OCI-LY1 (cell line): ENCODE measurements at regions not wholly inside any gene's neighbourhood (a gene's known extent, or its start where the extent isn't known, plus 50 kb on each side); places are given as distances from the start of the nearest gene placed in this dataset.

Experiments used
- H2AFZ ChIP-seq: fragments of 200-600 bp; sonication (generic), shearing (Covaris generic); 2 replicates; pipeline ENCODE4 v1.6.0; 2014; ENCODE audit warnings: antibody characterized with exemption, mild to moderate bottlenecking, low read length
- H3F3A ChIP-seq: fragments of 200-600 bp; sonication (generic), shearing (Covaris generic); 2 replicates; pipeline ENCODE4 v1.6.0; 2014; ENCODE audit warnings: mild to moderate bottlenecking, antibody characterized with exemption, low read length, moderate library complexity; ENCODE audit not compliant: insufficient read depth
- H3K27ac ChIP-seq: fragments of 200-600 bp; sonication (generic); 2 replicates; pipeline ENCODE4 v1.5.1; 2014; ENCODE audit warnings: low read length, mixed run types, mild to moderate bottlenecking, low read depth; ENCODE audit not compliant: poor library complexity, severe bottlenecking
- H3K27me3 ChIP-seq: fragments of 200-600 bp; sonication (generic); 2 replicates; pipeline ENCODE4 v1.6.0; 2014; ENCODE audit warnings: antibody characterized with exemption, mild to moderate bottlenecking, low read length, moderate library complexity; ENCODE audit not compliant: insufficient read depth
- H3K36me3 ChIP-seq: fragments of 200-600 bp; sonication (generic); 2 replicates; pipeline ENCODE4 v1.6.1; 2014; ENCODE audit warnings: mild to moderate bottlenecking, antibody characterized with exemption, low read length, moderate library complexity, mixed read lengths; ENCODE audit not compliant: insufficient read depth
- H3K4me1 ChIP-seq: fragments of 200-600 bp; sonication (generic); 2 replicates; pipeline ENCODE4 v1.5.1; 2014; ENCODE audit warnings: mild to moderate bottlenecking, low read length, moderate library complexity; ENCODE audit not compliant: insufficient read depth, severe bottlenecking
- H3K4me2 ChIP-seq: fragments of 200-600 bp; sonication (generic), shearing (Covaris generic); 2 replicates; pipeline ENCODE4 v1.6.1; 2014; ENCODE audit warnings: low read length
- H3K4me3 ChIP-seq: fragments of 200-600 bp; sonication (generic); 2 replicates; pipeline ENCODE4 v1.5.1; 2014; ENCODE audit warnings: low read length, low read depth, mild to moderate bottlenecking, mixed read lengths; ENCODE audit not compliant: poor library complexity, severe bottlenecking
- H3K79me2 ChIP-seq: fragments of 200-600 bp; shearing (Covaris generic); 2 replicates; pipeline ENCODE4 v1.6.1; 2016; ENCODE audit warnings: mixed run types, low read length, mixed read lengths; ENCODE audit not compliant: insufficient read depth
- H3K9ac ChIP-seq: fragments of 200-600 bp; sonication (generic), shearing (Covaris generic); 2 replicates; pipeline ENCODE4 v1.6.1; 2014; ENCODE audit warnings: mild to moderate bottlenecking, low read length, mixed read lengths
- H3K9me2 ChIP-seq: fragments of 200-600 bp; sonication (generic), shearing (Covaris generic); 2 replicates; pipeline ENCODE4 v1.6.1; 2014; ENCODE audit warnings: low read depth, mild to moderate bottlenecking, low read length, mixed read lengths
- H3K9me3 ChIP-seq: fragments of 200-600 bp; shearing (Covaris generic); 2 replicates; pipeline ENCODE4 v1.6.1; 2014; ENCODE audit warnings: low read length, mixed read lengths
- H4K20me1 ChIP-seq: fragments of 200-600 bp; sonication (generic), shearing (Covaris generic); 2 replicates; pipeline ENCODE4 v1.6.0; 2016; ENCODE audit warnings: mild to moderate bottlenecking, low read length; ENCODE audit not compliant: insufficient read depth
- EZH2 ChIP-seq: fragments of 200-600 bp; sonication (generic), shearing (Covaris generic); IDR thresholded peaks from 2 replicates; pipeline ENCODE4 v1.8.0; 2017; ENCODE audit warnings: borderline replicate concordance, mixed run types, mild to moderate bottlenecking, antibody characterized with exemption, low read length, moderate library complexity, mixed read lengths
- TF ChIP-seq, protein P1 (sequence below): fragments of 200-600 bp; sonication (generic), shearing (Covaris generic); IDR thresholded peaks from 2 replicates; pipeline ENCODE4 v1.5.1; 2017; ENCODE audit warnings: mild to moderate bottlenecking, antibody characterized with exemption, low read length, moderate library complexity, mixed read lengths

DNA sequence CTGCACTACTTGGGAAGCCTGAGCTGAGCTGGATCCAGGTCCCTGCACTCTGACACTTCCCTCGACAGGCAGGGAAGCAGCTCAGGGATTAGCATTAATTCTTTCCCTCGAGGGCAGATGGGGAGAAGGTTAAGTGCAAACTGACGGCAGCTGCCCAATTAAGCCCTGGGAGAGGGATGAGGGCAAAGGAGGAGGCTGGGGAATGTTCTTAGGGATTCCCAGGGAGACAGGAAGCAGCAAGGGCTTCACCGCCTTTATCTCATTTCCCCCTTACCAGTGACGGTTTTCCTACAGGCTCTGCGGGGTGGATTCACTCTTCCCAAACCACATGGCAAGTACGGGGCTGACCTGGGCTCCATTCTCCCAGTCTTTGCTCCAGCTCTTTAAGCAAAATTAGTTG, 519.0 kb upstream of the PROK2 start:
- Histone ChIP-seq H4K20me1 (no peaks in the 10 kb centered on the region), H3K27me3 (peaks cover 3% of the 10 kb centered on the region), H3K9me2 (no peaks in the 10 kb centered on the region), H2AFZ (no peak overlapping the region), H3K79me2 (no peaks in the 10 kb centered on the region), H3K9ac (no peak overlapping the region), H3K4me3 (no peak overlapping the region), H3K9me3 (no peaks in the 10 kb centered on the region), H3K27ac (no peak overlapping the region), H3K4me2 (no peak overlapping the region), H3K36me3 (no peaks in the 10 kb centered on the region), H3F3A (no peaks in the 10 kb centered on the region), H3K4me1 (no peaks in the 10 kb centered on the region)
- TF ChIP-seq EZH2, result no peak
- TF ChIP-seq, protein P1, sequence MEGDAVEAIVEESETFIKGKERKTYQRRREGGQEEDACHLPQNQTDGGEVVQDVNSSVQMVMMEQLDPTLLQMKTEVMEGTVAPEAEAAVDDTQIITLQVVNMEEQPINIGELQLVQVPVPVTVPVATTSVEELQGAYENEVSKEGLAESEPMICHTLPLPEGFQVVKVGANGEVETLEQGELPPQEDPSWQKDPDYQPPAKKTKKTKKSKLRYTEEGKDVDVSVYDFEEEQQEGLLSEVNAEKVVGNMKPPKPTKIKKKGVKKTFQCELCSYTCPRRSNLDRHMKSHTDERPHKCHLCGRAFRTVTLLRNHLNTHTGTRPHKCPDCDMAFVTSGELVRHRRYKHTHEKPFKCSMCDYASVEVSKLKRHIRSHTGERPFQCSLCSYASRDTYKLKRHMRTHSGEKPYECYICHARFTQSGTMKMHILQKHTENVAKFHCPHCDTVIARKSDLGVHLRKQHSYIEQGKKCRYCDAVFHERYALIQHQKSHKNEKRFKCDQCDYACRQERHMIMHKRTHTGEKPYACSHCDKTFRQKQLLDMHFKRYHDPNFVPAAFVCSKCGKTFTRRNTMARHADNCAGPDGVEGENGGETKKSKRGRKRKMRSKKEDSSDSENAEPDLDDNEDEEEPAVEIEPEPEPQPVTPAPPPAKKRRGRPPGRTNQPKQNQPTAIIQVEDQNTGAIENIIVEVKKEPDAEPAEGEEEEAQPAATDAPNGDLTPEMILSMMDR, result no peak

DNA sequence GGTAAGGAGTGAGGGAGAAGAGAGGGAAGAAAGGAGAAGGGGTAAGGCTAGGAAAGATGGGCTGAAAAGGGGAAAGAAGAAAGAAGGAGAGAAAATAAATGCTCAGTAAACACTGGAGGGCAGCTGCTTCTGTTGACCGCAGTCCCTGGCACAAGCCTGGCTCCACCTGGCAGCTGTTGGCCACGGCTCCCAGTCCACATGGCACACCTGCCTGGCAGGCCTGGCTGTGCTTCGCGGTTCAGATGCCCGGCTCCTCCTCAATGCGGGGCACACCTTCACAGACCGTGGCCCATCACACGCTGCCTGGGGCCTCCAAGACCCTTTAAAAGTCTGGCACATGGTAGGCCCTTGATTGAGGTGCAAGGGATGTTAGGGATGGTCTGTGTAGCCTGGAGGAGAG, 516.8 kb upstream of the PROK2 start:
- no peak overlapping the region for H3K9ac ChIP-seq
- H4K20me1 ChIP-seq, result no peaks in the 10 kb centered on the region
- H3K4me2 ChIP-seq, result no peak overlapping the region
- H3K9me2 ChIP-seq, result no peaks in the 10 kb centered on the region
- H3K36me3 ChIP-seq, result no peaks in the 10 kb centered on the region
- no peaks in the 10 kb centered on the region for H3K79me2 ChIP-seq
- H3K4me3 ChIP-seq, result no peak overlapping the region
- no peak overlapping the region for H2AFZ ChIP-seq
- H3K27ac ChIP-seq, result no peak overlapping the region
- H3K27me3 ChIP-seq, result peaks cover 3% of the 10 kb centered on the region
- no peaks in the 10 kb centered on the region for H3F3A ChIP-seq
- no peaks in the 10 kb centered on the region for H3K9me3 ChIP-seq
- H3K4me1 ChIP-seq, result no peaks in the 10 kb centered on the region
- TF ChIP-seq, protein P1, result no peak
- no peak for TF ChIP-seq EZH2

DNA sequence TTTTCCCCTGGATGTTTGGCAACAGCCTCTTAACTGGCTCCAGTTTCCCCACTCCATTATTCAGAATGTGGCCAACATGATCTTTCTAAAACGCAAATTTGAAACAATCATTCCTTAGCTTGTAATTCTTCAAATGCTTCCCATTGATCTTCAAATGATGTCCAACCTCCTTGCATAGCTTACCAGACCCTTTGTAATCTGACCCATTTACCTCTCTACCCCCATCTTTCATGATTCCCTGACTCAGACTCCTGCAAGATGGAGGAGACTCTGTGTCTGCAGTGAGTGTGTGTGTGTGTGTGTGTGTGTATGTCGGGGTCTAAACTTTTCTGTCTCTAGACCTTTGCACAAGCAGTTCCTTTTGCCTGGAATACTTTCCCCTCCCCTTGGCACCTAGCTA, 515.7 kb upstream of the PROK2 start:
- H3K4me3 ChIP-seq, result no peak overlapping the region
- H3F3A ChIP-seq, result no peaks in the 10 kb centered on the region
- no peak overlapping the region for H3K27ac ChIP-seq
- no peaks in the 10 kb centered on the region for H3K36me3 ChIP-seq
- no peak overlapping the region for H2AFZ ChIP-seq
- H3K9ac ChIP-seq, result no peak overlapping the region
- no peak for TF ChIP-seq EZH2
- no peaks in the 10 kb centered on the region for H3K9me2 ChIP-seq
- H4K20me1 ChIP-seq, result no peaks in the 10 kb centered on the region
- peaks cover 3% of the 10 kb centered on the region for H3K27me3 ChIP-seq
- H3K4me2 ChIP-seq, result no peak overlapping the region
- no peaks in the 10 kb centered on the region for H3K4me1 ChIP-seq
- H3K79me2 ChIP-seq, result no peaks in the 10 kb centered on the region
- H3K9me3 ChIP-seq, result no peaks in the 10 kb centered on the region

DNA sequence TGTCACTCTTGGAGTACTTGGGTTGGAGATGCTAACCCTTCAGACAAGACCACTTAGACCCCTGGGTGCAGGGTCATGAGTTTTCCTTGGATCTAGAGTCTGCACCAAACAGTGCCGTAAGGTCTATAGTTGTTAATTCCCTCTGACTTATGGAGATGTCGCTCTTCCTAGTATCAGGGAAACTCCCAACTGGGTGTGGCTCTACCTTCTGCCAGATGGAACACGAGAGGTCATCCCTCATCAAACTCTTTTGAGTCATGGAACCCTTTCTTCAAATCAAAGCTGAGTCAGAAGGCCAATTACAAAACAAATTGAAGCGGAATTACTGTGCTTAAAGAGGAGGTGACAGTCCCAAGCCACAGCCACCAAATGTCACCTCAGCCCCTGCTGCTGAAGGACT, 514.9 kb upstream of the PROK2 start:
- no peaks in the 10 kb centered on the region for H3F3A ChIP-seq
- no peaks in the 10 kb centered on the region for H4K20me1 ChIP-seq
- no peaks in the 10 kb centered on the region for H3K9me3 ChIP-seq
- no peaks in the 10 kb centered on the region for H3K9me2 ChIP-seq
- TF ChIP-seq, protein P1, result no peak
- TF ChIP-seq EZH2, result no peak
- no peaks in the 10 kb centered on the region for H3K36me3 ChIP-seq
- H3K4me3 ChIP-seq, result no peak overlapping the region
- no peak overlapping the region for H2AFZ ChIP-seq
- H3K27ac ChIP-seq, result no peak overlapping the region
- no peak overlapping the region for H3K9ac ChIP-seq
- H3K4me1 ChIP-seq, result no peaks in the 10 kb centered on the region
- no peak overlapping the region for H3K4me2 ChIP-seq
- H3K79me2 ChIP-seq, result no peaks in the 10 kb centered on the region
- peaks cover 3% of the 10 kb centered on the region for H3K27me3 ChIP-seq
